ENCODE measurements at regions not wholly inside any gene's neighbourhood (a gene's known extent, or its start where the extent isn't known, plus 50 kb on each side); places are given as distances from the start of the nearest gene placed in this dataset.

DNA sequence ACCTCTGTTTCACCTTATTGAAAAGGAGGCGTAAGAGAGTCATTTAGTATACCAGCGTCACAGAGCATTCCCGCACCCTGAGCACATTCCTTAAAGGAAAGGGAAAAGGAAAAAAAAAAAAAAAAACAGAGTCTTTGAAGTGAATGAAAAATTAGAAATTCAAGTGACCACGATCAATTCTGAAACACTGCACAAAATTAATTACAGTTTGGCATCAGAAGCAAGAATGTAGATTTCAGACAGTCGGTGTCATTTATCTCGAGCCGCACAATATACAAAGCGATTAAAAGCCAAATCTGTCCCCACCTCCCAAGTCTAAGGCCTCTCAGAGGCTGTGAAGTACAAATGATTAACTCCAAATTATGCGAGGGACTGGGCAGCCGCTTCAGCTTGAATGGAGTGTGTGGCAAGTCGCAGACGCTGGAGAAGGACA, 173.7 kb upstream of the ZNF507 start:
- Histone ChIP-seq H3K36me3 (ENCODE audit: insufficient read depth, low read length) (no peaks in the 10 kb centered on the region), H3K27ac (ENCODE audit: low read depth, low read length) (no peak overlapping the region), H3K9me3 (ENCODE audit: insufficient read depth, low read depth, low read length) (no peaks in the 10 kb centered on the region), H3K27me3 (ENCODE audit: insufficient read depth, low read length) (no peaks in the 10 kb centered on the region), H3K4me2 (ENCODE audit: low read length) (no peak overlapping the region), H3K9ac (ENCODE audit: low read length) (no peak overlapping the region), H3K4me1 (ENCODE audit: insufficient read depth, low read length) (no peaks in the 10 kb centered on the region), H4K20me1 (ENCODE audit: insufficient read depth, low read length) (no peaks in the 10 kb centered on the region), H3K79me2 (ENCODE audit: insufficient read depth, low read length) (no peaks in the 10 kb centered on the region), H2AFZ (ENCODE audit: low read depth, low read length) (no peak overlapping the region), H3K4me3 (ENCODE audit: insufficient read depth, low read depth, low read length) (no peak overlapping the region)
- FAIRE-seq (no peak), DNase-seq (ENCODE audit: low read depth) (no peak)
- no peak overlapping the region for H3K4me3 Mint-ChIP-seq (ENCODE audit: unreplicated experiment)
- H3K9me3 Mint-ChIP-seq (ENCODE audit: unreplicated experiment): peaks cover 3% of the 10 kb centered on the region
- H3K36me3 Mint-ChIP-seq (ENCODE audit: low read depth, unreplicated experiment): no peaks in the 10 kb centered on the region
- TF ChIP-seq, protein P1, sequence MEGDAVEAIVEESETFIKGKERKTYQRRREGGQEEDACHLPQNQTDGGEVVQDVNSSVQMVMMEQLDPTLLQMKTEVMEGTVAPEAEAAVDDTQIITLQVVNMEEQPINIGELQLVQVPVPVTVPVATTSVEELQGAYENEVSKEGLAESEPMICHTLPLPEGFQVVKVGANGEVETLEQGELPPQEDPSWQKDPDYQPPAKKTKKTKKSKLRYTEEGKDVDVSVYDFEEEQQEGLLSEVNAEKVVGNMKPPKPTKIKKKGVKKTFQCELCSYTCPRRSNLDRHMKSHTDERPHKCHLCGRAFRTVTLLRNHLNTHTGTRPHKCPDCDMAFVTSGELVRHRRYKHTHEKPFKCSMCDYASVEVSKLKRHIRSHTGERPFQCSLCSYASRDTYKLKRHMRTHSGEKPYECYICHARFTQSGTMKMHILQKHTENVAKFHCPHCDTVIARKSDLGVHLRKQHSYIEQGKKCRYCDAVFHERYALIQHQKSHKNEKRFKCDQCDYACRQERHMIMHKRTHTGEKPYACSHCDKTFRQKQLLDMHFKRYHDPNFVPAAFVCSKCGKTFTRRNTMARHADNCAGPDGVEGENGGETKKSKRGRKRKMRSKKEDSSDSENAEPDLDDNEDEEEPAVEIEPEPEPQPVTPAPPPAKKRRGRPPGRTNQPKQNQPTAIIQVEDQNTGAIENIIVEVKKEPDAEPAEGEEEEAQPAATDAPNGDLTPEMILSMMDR (IDR thresholded peaks at IDR 0.05; ENCODE audit: insufficient read depth, low read depth, low read length): no peak
- TF ChIP-seq EZH2 (IDR thresholded peaks at IDR 0.05; ENCODE audit: insufficient read depth, low read length): no peak
- peaks cover 20% of the 10 kb centered on the region for H3K27me3 Mint-ChIP-seq (ENCODE audit: low read depth, unreplicated experiment)
- no peak overlapping the region for H3K27ac Mint-ChIP-seq (ENCODE audit: unreplicated experiment)
- H3K4me1 Mint-ChIP-seq (ENCODE audit: low read depth, unreplicated experiment): no peaks in the 10 kb centered on the region

DNA sequence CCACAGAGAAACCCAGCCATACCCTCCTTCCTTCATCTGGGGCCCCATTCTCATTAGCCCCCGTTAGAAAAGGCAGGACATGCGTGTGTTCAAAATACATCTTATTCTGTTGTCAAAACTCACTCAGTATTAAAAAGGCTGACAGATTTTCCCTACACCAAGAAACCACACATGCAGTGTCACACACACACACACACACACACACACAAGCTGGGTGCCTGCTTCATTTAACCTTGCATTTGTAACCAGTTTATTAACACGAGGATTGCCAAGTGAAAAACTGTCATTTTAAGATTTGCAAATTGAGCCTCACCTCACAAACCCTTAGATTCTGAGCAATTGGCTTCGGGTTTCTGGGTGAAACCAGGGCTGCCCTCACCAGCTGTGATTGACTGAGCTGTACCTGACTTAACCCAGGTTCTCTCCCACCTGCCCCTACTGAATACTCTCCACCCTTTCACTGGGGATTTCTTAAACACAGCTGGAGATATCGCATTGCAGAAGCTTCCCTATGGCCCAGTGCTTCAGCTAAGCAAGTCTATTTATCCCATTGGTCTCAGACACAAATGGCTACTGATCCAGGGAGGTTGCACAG, 172.7 kb upstream of the ZNF507 start:
- Histone ChIP-seq H3K27me3 (ENCODE audit: insufficient read depth, low read length) (no peaks in the 10 kb centered on the region), H3K9me3 (ENCODE audit: insufficient read depth, low read depth, low read length) (no peaks in the 10 kb centered on the region), H3K9ac (ENCODE audit: low read length) (no peak overlapping the region), H3K79me2 (ENCODE audit: insufficient read depth, low read length) (no peaks in the 10 kb centered on the region), H3K4me2 (ENCODE audit: low read length) (no peak overlapping the region), H4K20me1 (ENCODE audit: insufficient read depth, low read length) (no peaks in the 10 kb centered on the region), H3K4me1 (ENCODE audit: insufficient read depth, low read length) (no peaks in the 10 kb centered on the region), H3K4me3 (ENCODE audit: insufficient read depth, low read depth, low read length) (no peak overlapping the region), H3K36me3 (ENCODE audit: insufficient read depth, low read length) (no peaks in the 10 kb centered on the region), H3K27ac (ENCODE audit: low read depth, low read length) (no peak overlapping the region), H2AFZ (ENCODE audit: low read depth, low read length) (no peak overlapping the region)
- Mint-ChIP-seq H3K36me3 (ENCODE audit: low read depth, unreplicated experiment) (no peaks in the 10 kb centered on the region), H3K27me3 (ENCODE audit: low read depth, unreplicated experiment) (peaks cover 29% of the 10 kb centered on the region), H3K4me1 (ENCODE audit: low read depth, unreplicated experiment) (no peaks in the 10 kb centered on the region), H3K9me3 (ENCODE audit: unreplicated experiment) (peaks cover 3% of the 10 kb centered on the region), H3K4me3 (ENCODE audit: unreplicated experiment) (no peak overlapping the region), H3K27ac (ENCODE audit: unreplicated experiment) (no peak overlapping the region)
- TF ChIP-seq EZH2 (IDR thresholded peaks at IDR 0.05; ENCODE audit: insufficient read depth, low read length): no peak
- TF ChIP-seq, protein P1 (IDR thresholded peaks at IDR 0.05; ENCODE audit: insufficient read depth, low read depth, low read length): no peak
- FAIRE-seq: no peak
- DNase-seq (ENCODE audit: low read depth): no peak

DNA sequence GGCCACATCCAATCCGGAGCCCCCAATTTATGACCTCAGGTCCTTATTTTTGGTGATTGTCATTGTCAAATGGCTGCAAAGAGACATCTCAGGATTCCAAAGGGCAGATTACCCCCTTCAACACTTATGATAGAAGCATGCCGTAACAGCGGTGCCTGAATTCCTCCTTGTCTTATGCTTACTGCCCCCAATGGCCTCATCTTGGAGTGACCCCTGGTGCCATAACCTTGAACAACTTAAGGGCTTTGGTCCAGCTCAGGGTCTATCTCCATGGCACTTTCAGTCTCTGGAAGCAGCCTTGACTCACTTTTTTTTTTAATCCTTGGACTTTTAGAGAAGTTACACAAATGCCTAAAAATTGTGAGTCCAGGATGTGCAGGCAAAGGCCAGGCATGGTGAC, 171.6 kb upstream of the ZNF507 start:
- no peak for FAIRE-seq
- Histone ChIP-seq H3K4me1 (ENCODE audit: insufficient read depth, low read length) (no peaks in the 10 kb centered on the region), H3K27ac (ENCODE audit: low read depth, low read length) (no peak overlapping the region), H3K79me2 (ENCODE audit: insufficient read depth, low read length) (no peaks in the 10 kb centered on the region), H2AFZ (ENCODE audit: low read depth, low read length) (no peak overlapping the region), H3K4me2 (ENCODE audit: low read length) (no peak overlapping the region), H4K20me1 (ENCODE audit: insufficient read depth, low read length) (no peaks in the 10 kb centered on the region), H3K9ac (ENCODE audit: low read length) (no peak overlapping the region), H3K4me3 (ENCODE audit: insufficient read depth, low read depth, low read length) (no peak overlapping the region), H3K9me3 (ENCODE audit: insufficient read depth, low read depth, low read length) (no peaks in the 10 kb centered on the region), H3K27me3 (ENCODE audit: insufficient read depth, low read length) (no peaks in the 10 kb centered on the region), H3K36me3 (ENCODE audit: insufficient read depth, low read length) (no peaks in the 10 kb centered on the region)
- no peaks in the 10 kb centered on the region for H3K4me1 Mint-ChIP-seq (ENCODE audit: low read depth, unreplicated experiment)
- H3K36me3 Mint-ChIP-seq (ENCODE audit: low read depth, unreplicated experiment): no peaks in the 10 kb centered on the region
- TF ChIP-seq, protein P1 (IDR thresholded peaks at IDR 0.05; ENCODE audit: insufficient read depth, low read depth, low read length): no peak
- no peak for TF ChIP-seq EZH2 (IDR thresholded peaks at IDR 0.05; ENCODE audit: insufficient read depth, low read length)
- peaks cover 32% of the 10 kb centered on the region for H3K27me3 Mint-ChIP-seq (ENCODE audit: low read depth, unreplicated experiment)
- peaks cover 5% of the 10 kb centered on the region for H3K9me3 Mint-ChIP-seq (ENCODE audit: unreplicated experiment)
- no peak overlapping the region for H3K27ac Mint-ChIP-seq (ENCODE audit: unreplicated experiment)
- no peak overlapping the region for H3K4me3 Mint-ChIP-seq (ENCODE audit: unreplicated experiment)
- no peak for DNase-seq (ENCODE audit: low read depth)

Measured in astrocyte (in vitro differentiated cells and primary cell).